ENCODE measurements at regions not wholly inside any gene's neighbourhood (a gene's known extent, or its start where the extent isn't known, plus 50 kb on each side); places are given as distances from the start of the nearest gene placed in this dataset.
"Not testable (repeated sequence)": the region's sequence is repeated elsewhere in the genome, so short reads cannot be mapped to it uniquely, and the experiment has no call there.

- DNase-seq (ENCODE audit: low read depth in 2 of 2), result no peak
Measured at GRCh38 chr2:17194083-17194482, 324.2 kb downstream of the RAD51AP2 start.

GRCh38 chr2:17193433-17193890 lies 324.8 kb downstream of the RAD51AP2 start:
- not testable (repeated sequence) for DNase-seq (ENCODE audit: low read depth in 2 of 2)

GRCh38 chr2:17191223-17191622 lies 327.0 kb downstream of the RAD51AP2 start:
- no peak for DNase-seq (ENCODE audit: low read depth in 2 of 2)

- no peak for DNase-seq (ENCODE audit: low read depth in 2 of 2)
Measured at GRCh38 chr2:17190527-17190926, 327.7 kb downstream of the RAD51AP2 start.

GRCh38 chr2:17188721-17189120 lies 329.5 kb downstream of the RAD51AP2 start:
- no peak for DNase-seq (ENCODE audit: low read depth in 2 of 2)

- no peak for DNase-seq (ENCODE audit: low read depth in 2 of 2)
Measured at GRCh38 chr2:17184512-17184911, 333.7 kb downstream of the RAD51AP2 start.

- DNase-seq (ENCODE audit: low read depth in 2 of 2), result no peak
Measured at GRCh38 chr2:17182399-17182798, 335.8 kb downstream of the RAD51AP2 start.

GRCh38 chr2:17181051-17181752 lies 337.0 kb downstream of the RAD51AP2 start:
- no peak for DNase-seq (ENCODE audit: low read depth in 2 of 2)

- no peak for DNase-seq (ENCODE audit: low read depth in 2 of 2)
Measured at GRCh38 chr2:17179145-17179808, 339.0 kb downstream of the RAD51AP2 start.

- DNase-seq (ENCODE audit: low read depth in 2 of 2), result no peak
Measured at GRCh38 chr2:17177088-17177487, 341.2 kb downstream of the RAD51AP2 start.

- no peak for DNase-seq (ENCODE audit: low read depth in 2 of 2)
Measured at GRCh38 chr2:17171446-17172049, 346.7 kb downstream of the RAD51AP2 start.

- DNase-seq (ENCODE audit: low read depth in 2 of 2), result no peak
Measured at GRCh38 chr2:17166506-17166905, 351.7 kb downstream of the RAD51AP2 start.

- no peak for DNase-seq (ENCODE audit: low read depth in 2 of 2)
Measured at GRCh38 chr2:17164550-17164949, 353.7 kb downstream of the RAD51AP2 start.

- no peak for DNase-seq (ENCODE audit: low read depth in 2 of 2)
Measured at GRCh38 chr2:17163638-17164037, 354.6 kb downstream of the RAD51AP2 start.

GRCh38 chr2:17162713-17163112 lies 355.5 kb downstream of the RAD51AP2 start:
- no peak for DNase-seq (ENCODE audit: low read depth in 2 of 2)

- DNase-seq (ENCODE audit: low read depth in 2 of 2), result no peak
Measured at GRCh38 chr2:17160594-17160993, 357.6 kb downstream of the RAD51AP2 start.

- DNase-seq (ENCODE audit: low read depth in 2 of 2), result no peak
Measured at GRCh38 chr2:17156086-17156485, 362.2 kb downstream of the RAD51AP2 start.

- DNase-seq (ENCODE audit: low read depth in 2 of 2), result no peak
Measured at GRCh38 chr2:17149945-17150344, 368.3 kb downstream of the RAD51AP2 start.

GRCh38 chr2:17148407-17149145 lies 369.7 kb downstream of the RAD51AP2 start:
- no peak for DNase-seq (ENCODE audit: low read depth in 2 of 2)

- no peak for DNase-seq (ENCODE audit: low read depth in 2 of 2)
Measured at GRCh38 chr2:17146358-17146757, 371.9 kb downstream of the RAD51AP2 start.

GRCh38 chr2:17136877-17137276 lies 381.4 kb downstream of the RAD51AP2 start:
- no peak for DNase-seq (ENCODE audit: low read depth in 2 of 2)

- no peak for DNase-seq (ENCODE audit: low read depth in 2 of 2)
Measured at GRCh38 chr2:17136231-17136630, 382.0 kb downstream of the RAD51AP2 start.

All from stimulated activated CD4-positive, alpha-beta T cell treated with anti-CD3 and anti-CD28 coated beads, Interleukin-1b, Interleukin-23, amount 100 ng/mL, for 1 hour (primary cell).